Stimulated activated CD8-positive, alpha-beta memory T cell treated with anti-CD3 and anti-CD28 coated beads, Interleukin-15, amount 100 ng/mL, for 1 hour (primary cell): ENCODE measurements at regions not wholly inside any gene's neighbourhood (a gene's known extent, or its start where the extent isn't known, plus 50 kb on each side); places are given as distances from the start of the nearest gene placed in this dataset.
"Not testable (repeated sequence)": the region's sequence is repeated elsewhere in the genome, so short reads cannot be mapped to it uniquely, and the experiment has no call there.

Source experiments
- DNase-seq: peaks from one replicate; pipeline ENCODE4 v3.0.0-alpha.2; 2020; ENCODE audit warnings: low read depth

- DNase-seq, result no peak
Measured at GRCh38 chr14:86363576-86363975, 833.6 kb downstream of the FLRT2 start.

GRCh38 chr14:86363047-86363446, 833.1 kb downstream of the FLRT2 start:
- DNase-seq, result no peak

- DNase-seq, result no peak
Measured at GRCh38 chr14:86357876-86358275, 827.9 kb downstream of the FLRT2 start.

GRCh38 chr14:86357119-86357518, 827.2 kb downstream of the FLRT2 start:
- no peak for DNase-seq

GRCh38 chr14:86346818-86347384, 817.0 kb downstream of the FLRT2 start:
- no peak for DNase-seq

GRCh38 chr14:86334355-86334754, 804.4 kb downstream of the FLRT2 start:
- DNase-seq, result no peak

- DNase-seq, result no peak
Measured at GRCh38 chr14:86333493-86333892, 803.5 kb downstream of the FLRT2 start.

GRCh38 chr14:86331341-86331740, 801.4 kb downstream of the FLRT2 start:
- no peak for DNase-seq

- DNase-seq, result no peak
Measured at GRCh38 chr14:86321151-86321550, 791.2 kb downstream of the FLRT2 start.

GRCh38 chr14:86312154-86312665, 782.3 kb downstream of the FLRT2 start:
- DNase-seq, result not testable (repeated sequence)

- no peak for DNase-seq
Measured at GRCh38 chr14:86311151-86311550, 781.2 kb downstream of the FLRT2 start.

- no peak for DNase-seq
Measured at GRCh38 chr14:86310611-86311010, 780.7 kb downstream of the FLRT2 start.

- DNase-seq, result no peak
Measured at GRCh38 chr14:86310148-86310547, 780.2 kb downstream of the FLRT2 start.

- DNase-seq, result no peak
Measured at GRCh38 chr14:86305058-86305457, 775.1 kb downstream of the FLRT2 start.

- DNase-seq, result no peak
Measured at GRCh38 chr14:86299994-86300393, 770.0 kb downstream of the FLRT2 start.

- no peak for DNase-seq
Measured at GRCh38 chr14:86296173-86296572, 766.2 kb downstream of the FLRT2 start.

- DNase-seq, result no peak
Measured at GRCh38 chr14:86288336-86288735, 758.4 kb downstream of the FLRT2 start.

- no peak for DNase-seq
Measured at GRCh38 chr14:86279405-86279804, 749.5 kb downstream of the FLRT2 start.

- DNase-seq, result no peak
Measured at GRCh38 chr14:86257973-86258372, 728.0 kb downstream of the FLRT2 start.

GRCh38 chr14:86243158-86243557, 713.2 kb downstream of the FLRT2 start:
- DNase-seq, result no peak

GRCh38 chr14:86237733-86238132, 707.8 kb downstream of the FLRT2 start:
- no peak for DNase-seq

- no peak for DNase-seq
Measured at GRCh38 chr14:86221755-86222154, 691.8 kb downstream of the FLRT2 start.

- no peak for DNase-seq
Measured at GRCh38 chr14:86221000-86221399, 691.1 kb downstream of the FLRT2 start.

- no peak for DNase-seq
Measured at GRCh38 chr14:86217523-86217922, 687.6 kb downstream of the FLRT2 start.
